GM12878 (cell line): ENCODE measurements at regions not wholly inside any gene's neighbourhood (a gene's known extent, or its start where the extent isn't known, plus 50 kb on each side); places are given as distances from the start of the nearest gene placed in this dataset.
A peak's percentile ranks its signal among the peaks of the same experiment; 100 is the strongest.

Source experiments
- ATAC-seq: fragments of 200-7000 bp; cut with Tn5 transposase; 3 replicates; pipeline ENCODE4 v1.9.1; 2020; ENCODE audit warnings: mild to moderate bottlenecking, moderate library complexity
- BruUV-seq: library from RNA; stranded (reverse); fragments of 400-500 nt; replicated peaks from 2 replicates; lab custom pipeline; 2021; lab: Mats Ljungman, UMichigan
- CTCF ChIA-PET: fragments of 300-600 bp; sonication (Branson Sonifier 250); formaldehyde crosslinking; extraction: SDS; loops from one replicate; lab custom pipeline; 2021; ENCODE audit warnings: inconsistent platforms; lab: Yijun Ruan, JAX
- POLR2A ChIA-PET: fragments of 350-600 bp; formaldehyde crosslinking; extraction: SDS; loops from one replicate; lab custom pipeline; 2021; ENCODE audit warnings: inconsistent platforms; lab: Charles Lee
- RAD21 ChIA-PET: fragments of 300-600 bp; sonication (Branson Sonifier 250); formaldehyde crosslinking; loops from one replicate; lab custom pipeline; 2023; ENCODE audit warnings: antibody characterized with exemption; ENCODE audit not compliant: unreplicated experiment; lab: Charles Lee
- SMC1A ChIA-PET: fragments of 300-600 bp; sonication (Branson Sonifier 250); formaldehyde crosslinking; loops from one replicate; lab custom pipeline; 2023; ENCODE audit not compliant: unreplicated experiment, uncharacterized antibody; lab: Charles Lee
- DNase-seq: peaks from one replicate; pipeline ENCODE4 v3.0.0-alpha.2; 2011; ENCODE audit warnings: low read depth, low spot score
- FAIRE-seq: peaks from 3 replicates; lab custom pipeline; 2011; peaks lifted over from hg19 to GRCh38; lab: Jason Lieb, UNC
- H2AFZ ChIP-seq: 2 replicates; pipeline ENCODE4 v1.6.0; 2011; ENCODE audit warnings: low read depth, low read length, control low read depth; ENCODE audit not compliant: control insufficient read depth
- H3K27ac ChIP-seq: 2 replicates; pipeline ENCODE4 v1.5.1; 2011; ENCODE audit warnings: control low read depth; ENCODE audit not compliant: control insufficient read depth, insufficient read depth
- H3K27me3 ChIP-seq, 2 experiments: replicated peaks in 1 of 2; 2 replicates each; pipeline versions ENCODE4 v1.6.0 to v1.6.1; 2011; ENCODE audit warnings: low read length in 1 of 2; ENCODE audit not compliant: control insufficient read depth in 2 of 2, insufficient read depth in 2 of 2
- H3K36me3 ChIP-seq, 2 experiments: 2 replicates each; pipeline ENCODE4 v1.5.1; 2011; ENCODE audit warnings: low read length in 1 of 2; ENCODE audit not compliant: control insufficient read depth in 2 of 2, insufficient read depth in 2 of 2
- H3K4me1 ChIP-seq: 2 replicates; pipeline ENCODE4 v1.6.1; 2011; ENCODE audit warnings: mild to moderate bottlenecking, low read length, moderate library complexity, mixed read lengths; ENCODE audit not compliant: control insufficient read depth, insufficient read depth
- H3K4me2 ChIP-seq: 2 replicates; pipeline ENCODE4 v1.6.0; 2011; ENCODE audit warnings: control low read depth; ENCODE audit not compliant: control insufficient read depth, insufficient read depth
- H3K4me3 ChIP-seq: fragments of 200-600 bp; sonication (generic); 2 replicates; pipeline ENCODE4 v1.5.1; 2016
- H3K79me2 ChIP-seq: 2 replicates; pipeline ENCODE4 v1.6.0; 2011; ENCODE audit warnings: low read length; ENCODE audit not compliant: control insufficient read depth, insufficient read depth
- H3K9ac ChIP-seq: 2 replicates; pipeline ENCODE4 v1.8.0; 2011; ENCODE audit warnings: low read length, control low read depth, mixed read lengths; ENCODE audit not compliant: control insufficient read depth, insufficient read depth
- H3K9me3 ChIP-seq: replicated peaks from 3 replicates; pipeline ENCODE4 v1.5.1; 2011; ENCODE audit warnings: mild to moderate bottlenecking, low read length; ENCODE audit not compliant: control insufficient read depth, insufficient read depth
- H4K20me1 ChIP-seq: 2 replicates; pipeline ENCODE4 v1.6.0; 2011; ENCODE audit not compliant: control insufficient read depth, insufficient read depth
- GABPA ChIP-seq: IDR thresholded peaks from 2 replicates; pipeline ENCODE4 v1.6.1; 2014; ENCODE audit warnings: antibody characterized with exemption, low read depth, mild to moderate bottlenecking, inconsistent platforms
- KAT2A ChIP-seq: conservative IDR thresholded peaks from 2 replicates; pipeline ENCODE4 v1.6.1; 2011; ENCODE audit warnings: low read depth, low read length; ENCODE audit not compliant: control insufficient read depth
- MXI1 ChIP-seq: fragments of 150-350 bp; IDR thresholded peaks from 2 replicates; pipeline ENCODE4 v1.6.1; 2011; ENCODE audit warnings: low read depth, mild to moderate bottlenecking, inconsistent platforms, low read length, improper control_type of control experiment
- MYB ChIP-seq: fragments of 150-350 bp; IDR thresholded peaks from 2 replicates; pipeline ENCODE4 v1.6.1; 2014; ENCODE audit warnings: mild to moderate bottlenecking, low read depth, low read length, borderline replicate concordance
- MYC ChIP-seq: IDR thresholded peaks from 2 replicates; pipeline ENCODE4 v1.6.1; 2011; ENCODE audit warnings: mild to moderate bottlenecking, low read length, moderate library complexity, inconsistent platforms; ENCODE audit not compliant: insufficient read depth, insufficient replicate concordance, insufficient read length, severe bottlenecking
- NFXL1 ChIP-seq: fragments of 450-650 bp; IDR thresholded peaks from 2 replicates; pipeline ENCODE4 v1.6.1; 2017; ENCODE audit warnings: antibody characterized with exemption, mild to moderate bottlenecking, borderline replicate concordance
- NFYB ChIP-seq: IDR thresholded peaks from 2 replicates; pipeline ENCODE4 v1.6.1; 2011; ENCODE audit warnings: low read depth, mild to moderate bottlenecking, low read length, improper control_type of control experiment, moderate library complexity; ENCODE audit not compliant: insufficient read depth
- RAD21 ChIP-seq: IDR thresholded peaks from 2 replicates; pipeline ENCODE4 v1.6.1; 2011; ENCODE audit warnings: mild to moderate bottlenecking, low read depth, low read length, moderate library complexity; ENCODE audit not compliant: insufficient read depth
- RUNX3 ChIP-seq: IDR thresholded peaks from 2 replicates; pipeline ENCODE4 v1.6.1; 2012; ENCODE audit warnings: low read length, inconsistent platforms
- SMAD1 ChIP-seq: fragments of 450-650 bp; IDR thresholded peaks from 2 replicates; pipeline ENCODE4 v1.6.1; 2018; ENCODE audit warnings: mild to moderate bottlenecking, low read depth; ENCODE audit not compliant: partially characterized antibody
- ZNF207 ChIP-seq: fragments of 450-650 bp; IDR thresholded peaks from 2 replicates; pipeline ENCODE4 v1.6.1; 2014; ENCODE audit warnings: antibody characterized with exemption, mild to moderate bottlenecking, borderline replicate concordance
- in situ Hi-C: fragments of 300-500 bp; cut with MboI; formaldehyde crosslinking; loops from 9 replicates; pipeline ENCODE4 v1.14.3; 2018; ENCODE audit warnings: mixed read lengths
- intact Hi-C: fragments of 100-400 bp; cut with micrococcal nuclease; formaldehyde crosslinking; loops from one replicate; pipeline ENCODE4 v1.14.2; 2022; ENCODE audit not compliant: unreplicated experiment
- TF ChIP-seq, protein P1 (sequence below): fragments of 450-650 bp; IDR thresholded peaks from 2 replicates; pipeline ENCODE4 v1.6.1; 2016; ENCODE audit warnings: mild to moderate bottlenecking
- TF ChIP-seq, protein P2 (sequence below): fragments of 150-350 bp; IDR thresholded peaks from 2 replicates; pipeline ENCODE4 v1.6.1; 2016; ENCODE audit warnings: low read depth, low read length

DNA sequence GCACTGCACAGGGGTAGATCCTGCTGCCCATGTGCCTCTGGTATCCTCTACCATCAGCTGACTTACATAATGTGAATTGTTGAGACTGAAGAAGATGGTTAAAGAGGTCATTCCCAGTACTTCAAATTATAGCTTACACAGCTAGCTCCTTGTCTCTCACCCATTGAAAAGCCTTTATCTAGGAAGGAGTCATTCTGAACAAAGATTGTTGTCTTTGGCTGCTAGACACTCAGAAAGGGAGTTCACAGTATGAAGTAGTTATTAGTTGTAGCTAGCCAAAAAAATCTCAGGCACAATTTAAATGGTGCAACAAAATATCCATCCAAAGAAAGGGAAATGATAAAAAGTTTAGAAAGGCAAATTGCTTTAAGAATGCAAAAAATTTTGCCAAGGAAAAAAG is 102.0 kb upstream of the NREP start (continued):
- TF ChIP-seq, protein P1, sequence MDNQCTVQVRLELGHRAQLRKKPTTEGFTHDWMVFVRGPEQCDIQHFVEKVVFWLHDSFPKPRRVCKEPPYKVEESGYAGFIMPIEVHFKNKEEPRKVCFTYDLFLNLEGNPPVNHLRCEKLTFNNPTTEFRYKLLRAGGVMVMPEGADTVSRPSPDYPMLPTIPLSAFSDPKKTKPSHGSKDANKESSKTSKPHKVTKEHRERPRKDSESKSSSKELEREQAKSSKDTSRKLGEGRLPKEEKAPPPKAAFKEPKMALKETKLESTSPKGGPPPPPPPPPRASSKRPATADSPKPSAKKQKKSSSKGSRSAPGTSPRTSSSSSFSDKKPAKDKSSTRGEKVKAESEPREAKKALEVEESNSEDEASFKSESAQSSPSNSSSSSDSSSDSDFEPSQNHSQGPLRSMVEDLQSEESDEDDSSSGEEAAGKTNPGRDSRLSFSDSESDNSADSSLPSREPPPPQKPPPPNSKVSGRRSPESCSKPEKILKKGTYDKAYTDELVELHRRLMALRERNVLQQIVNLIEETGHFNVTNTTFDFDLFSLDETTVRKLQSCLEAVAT, result no peak
- TF ChIP-seq MYB, result no peak
- TF ChIP-seq RUNX3, result no peak
- TF ChIP-seq MYC, result no peak
- TF ChIP-seq KAT2A, result no peak
- no peak for TF ChIP-seq NFYB
- no peak for TF ChIP-seq NFXL1

DNA sequence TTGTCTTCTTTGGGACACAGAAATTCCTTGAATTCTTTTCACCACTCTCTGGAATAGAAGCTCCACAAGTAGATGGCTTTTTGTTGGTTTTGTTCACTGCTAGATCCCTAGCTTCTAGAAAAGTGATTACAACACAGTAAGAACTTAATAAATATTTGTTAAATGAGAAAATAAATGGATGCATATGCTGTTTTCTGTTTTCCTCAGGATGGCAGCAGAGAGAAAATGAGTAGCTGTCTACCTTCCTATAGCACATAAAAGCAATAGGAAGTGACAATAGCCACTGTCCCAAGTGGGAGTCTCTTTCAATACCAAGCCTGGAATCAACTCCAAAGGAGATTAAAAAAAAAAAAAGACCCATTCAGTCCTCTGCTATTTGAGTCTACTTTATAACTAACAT is 100.6 kb upstream of the NREP start:
- no peak overlapping the region for H3K4me3 ChIP-seq
- no peaks in the 10 kb centered on the region for H3K79me2 ChIP-seq
- FAIRE-seq, result no peak
- no peak overlapping the region for H3K27ac ChIP-seq
- TF ChIP-seq MXI1 (no peak), RAD21 (peak; percentile 27; the same call in 1 of the 2 replicates), ZNF207 (no peak), MYB (no peak), SMAD1 (no peak), GABPA (no peak)
- TF ChIP-seq, protein P1, result no peak
- TF ChIP-seq, protein P2, sequence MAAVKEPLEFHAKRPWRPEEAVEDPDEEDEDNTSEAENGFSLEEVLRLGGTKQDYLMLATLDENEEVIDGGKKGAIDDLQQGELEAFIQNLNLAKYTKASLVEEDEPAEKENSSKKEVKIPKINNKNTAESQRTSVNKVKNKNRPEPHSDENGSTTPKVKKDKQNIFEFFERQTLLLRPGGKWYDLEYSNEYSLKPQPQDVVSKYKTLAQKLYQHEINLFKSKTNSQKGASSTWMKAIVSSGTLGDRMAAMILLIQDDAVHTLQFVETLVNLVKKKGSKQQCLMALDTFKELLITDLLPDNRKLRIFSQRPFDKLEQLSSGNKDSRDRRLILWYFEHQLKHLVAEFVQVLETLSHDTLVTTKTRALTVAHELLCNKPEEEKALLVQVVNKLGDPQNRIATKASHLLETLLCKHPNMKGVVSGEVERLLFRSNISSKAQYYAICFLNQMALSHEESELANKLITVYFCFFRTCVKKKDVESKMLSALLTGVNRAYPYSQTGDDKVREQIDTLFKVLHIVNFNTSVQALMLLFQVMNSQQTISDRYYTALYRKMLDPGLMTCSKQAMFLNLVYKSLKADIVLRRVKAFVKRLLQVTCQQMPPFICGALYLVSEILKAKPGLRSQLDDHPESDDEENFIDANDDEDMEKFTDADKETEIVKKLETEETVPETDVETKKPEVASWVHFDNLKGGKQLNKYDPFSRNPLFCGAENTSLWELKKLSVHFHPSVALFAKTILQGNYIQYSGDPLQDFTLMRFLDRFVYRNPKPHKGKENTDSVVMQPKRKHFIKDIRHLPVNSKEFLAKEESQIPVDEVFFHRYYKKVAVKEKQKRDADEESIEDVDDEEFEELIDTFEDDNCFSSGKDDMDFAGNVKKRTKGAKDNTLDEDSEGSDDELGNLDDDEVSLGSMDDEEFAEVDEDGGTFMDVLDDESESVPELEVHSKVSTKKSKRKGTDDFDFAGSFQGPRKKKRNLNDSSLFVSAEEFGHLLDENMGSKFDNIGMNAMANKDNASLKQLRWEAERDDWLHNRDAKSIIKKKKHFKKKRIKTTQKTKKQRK, result no peak
- no peaks in the 10 kb centered on the region; a peak in 1 of 4 replicates for H3K27me3 ChIP-seq
- H2AFZ ChIP-seq, result no peak overlapping the region
- H3K9me3 ChIP-seq, result no peaks in the 10 kb centered on the region
- no peaks in the 10 kb centered on the region for H3K4me1 ChIP-seq
- no peak overlapping the region for H3K4me2 ChIP-seq
- no peak overlapping the region for H3K9ac ChIP-seq
- no peaks in the 10 kb centered on the region for H3K36me3 ChIP-seq
- intact Hi-C loops (no loop called here), in situ Hi-C loops (no loop called here)
- ATAC-seq, result no peak
- DNase-seq, result no peak
- no peaks in the 10 kb centered on the region for H4K20me1 ChIP-seq
- SMC1A ChIA-PET, result no interaction called here
- CTCF ChIA-PET, result interaction anchor here (0.6 to 1.4 kb wide), 5 partner anchors 11 to 326 kb away, joined by 3 to 7 read pairs (median 3); no protein-coding TSS in a partner anchor
- BruUV-seq, result no TSS peak
- POLR2A ChIA-PET, result interaction anchor here (0.7 kb wide), 1 partner anchor 463 kb away, joined by 3 read pairs; no protein-coding TSS in a partner anchor
- RAD21 ChIA-PET, result interaction anchor here (0.6 kb wide), 1 partner anchor 100 kb away, joined by 3 read pairs; no protein-coding TSS in a partner anchor
